ENCODE measurements at regions not wholly inside any gene's neighbourhood (a gene's known extent, or its start where the extent isn't known, plus 50 kb on each side); places are given as distances from the start of the nearest gene placed in this dataset.
"Not testable (repeated sequence)": the region's sequence is repeated elsewhere in the genome, so short reads cannot be mapped to it uniquely, and the experiment has no call there.

DNA sequence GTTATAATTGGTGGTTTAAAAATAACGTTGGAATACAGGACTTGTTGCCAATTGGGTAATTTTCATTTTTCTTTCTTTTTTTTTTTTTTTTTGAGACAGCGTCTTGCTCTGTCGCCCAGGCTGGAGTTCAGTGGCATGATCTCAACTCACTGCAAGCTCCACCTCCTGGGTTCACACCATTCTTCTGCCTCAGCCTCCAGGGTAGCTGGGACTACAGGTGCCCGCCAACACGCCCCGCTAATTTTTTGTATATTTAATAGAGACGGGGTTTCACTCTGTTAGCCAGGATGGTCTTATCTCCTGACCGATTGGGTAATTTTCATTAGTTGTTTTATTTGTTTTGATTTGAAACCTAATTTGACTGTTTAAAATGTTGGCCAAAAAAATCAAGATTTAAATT, 93.7 kb downstream of the ZNF486 start:
- not testable (repeated sequence) for DNase-seq (ENCODE audit: extremely low read depth in 1 of 11, low read depth in 9 of 11, low spot score in 4 of 11)

DNA sequence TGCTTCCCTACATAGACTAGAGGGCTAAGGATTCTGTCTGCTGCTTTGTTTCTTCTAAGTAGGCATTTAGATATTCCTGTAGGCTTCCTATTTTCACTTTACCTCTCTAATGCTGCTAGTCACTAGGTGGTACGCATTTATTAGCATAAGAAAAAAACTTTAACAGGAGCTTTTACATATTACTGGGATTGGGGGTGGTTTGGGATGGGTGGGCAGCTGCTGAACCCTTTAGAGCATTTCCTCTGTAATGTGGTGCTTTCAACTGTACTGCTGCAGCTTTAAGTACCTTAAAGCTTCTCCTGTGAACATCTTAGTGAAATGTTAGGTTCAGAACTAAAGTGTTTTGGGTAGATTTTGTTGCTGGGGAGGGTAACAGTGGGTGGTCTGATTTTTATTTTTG, 92.6 kb downstream of the ZNF486 start:
- no peak for DNase-seq (ENCODE audit: extremely low read depth in 1 of 11, low read depth in 9 of 11, low spot score in 4 of 11)

DNA sequence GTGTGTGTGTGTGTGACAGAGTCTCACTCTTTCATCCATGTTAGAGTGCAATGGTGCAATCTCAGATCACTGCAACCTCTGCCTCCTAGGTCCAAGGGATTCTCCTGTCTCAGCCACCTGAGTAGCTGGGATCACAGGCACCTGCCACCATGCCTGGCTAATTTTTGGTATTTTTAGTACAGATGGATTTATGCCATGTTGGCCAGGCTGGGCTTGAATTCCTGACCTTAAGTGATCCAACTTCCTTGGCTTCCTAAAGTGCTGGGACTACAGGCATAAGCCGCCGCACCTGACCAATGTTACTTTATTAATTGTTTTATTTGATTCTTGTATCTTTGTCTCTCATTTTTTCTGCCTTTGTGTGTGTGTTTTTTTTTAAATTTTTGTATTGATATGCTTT, 89.6 kb downstream of the ZNF486 start:
- no peak for DNase-seq (ENCODE audit: extremely low read depth in 1 of 11, low read depth in 9 of 11, low spot score in 4 of 11)

DNA sequence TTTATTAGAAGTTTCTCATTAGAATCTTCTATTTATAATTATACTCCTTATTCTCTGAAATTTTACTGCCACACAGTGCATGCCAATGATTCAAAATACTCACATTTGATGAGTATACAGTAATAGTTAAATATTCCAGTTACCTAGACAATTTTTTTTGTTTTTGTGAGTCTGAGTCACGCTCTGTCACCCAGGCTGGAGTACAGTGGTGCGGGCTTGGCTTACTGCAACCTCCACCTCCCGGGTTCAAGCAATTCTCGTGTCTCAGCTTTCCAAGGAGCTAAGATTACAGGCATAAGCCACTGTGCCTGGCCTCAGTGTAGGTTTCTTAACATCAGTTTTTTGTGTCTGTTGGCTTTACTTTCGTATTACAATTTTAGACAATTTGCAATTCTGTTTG, 87.1 kb downstream of the ZNF486 start:
- no peak for DNase-seq (ENCODE audit: extremely low read depth in 1 of 11, low read depth in 9 of 11, low spot score in 4 of 11)

DNA sequence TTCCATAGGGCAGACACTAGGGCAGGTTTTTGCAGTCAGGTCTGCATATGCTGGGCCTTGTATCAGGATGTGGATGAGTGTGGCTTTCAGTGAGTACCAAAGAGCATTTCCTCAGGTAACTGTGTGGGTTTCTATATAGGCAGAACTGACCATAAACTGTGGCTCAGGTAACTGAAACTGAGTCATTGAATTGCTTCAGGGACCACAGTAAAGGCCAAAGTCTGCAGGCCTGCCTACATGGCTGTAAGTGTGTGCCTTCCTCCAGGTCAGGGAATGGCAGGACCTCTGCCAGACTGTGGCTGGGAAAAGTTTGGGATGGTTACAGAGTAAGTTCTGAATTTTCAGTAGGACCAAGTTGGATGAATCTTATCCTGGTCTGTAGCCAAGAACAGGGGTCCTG, 85.6 kb downstream of the ZNF486 start:
- DNase-seq (ENCODE audit: extremely low read depth in 1 of 11, low read depth in 9 of 11, low spot score in 4 of 11) = no peak

DNA sequence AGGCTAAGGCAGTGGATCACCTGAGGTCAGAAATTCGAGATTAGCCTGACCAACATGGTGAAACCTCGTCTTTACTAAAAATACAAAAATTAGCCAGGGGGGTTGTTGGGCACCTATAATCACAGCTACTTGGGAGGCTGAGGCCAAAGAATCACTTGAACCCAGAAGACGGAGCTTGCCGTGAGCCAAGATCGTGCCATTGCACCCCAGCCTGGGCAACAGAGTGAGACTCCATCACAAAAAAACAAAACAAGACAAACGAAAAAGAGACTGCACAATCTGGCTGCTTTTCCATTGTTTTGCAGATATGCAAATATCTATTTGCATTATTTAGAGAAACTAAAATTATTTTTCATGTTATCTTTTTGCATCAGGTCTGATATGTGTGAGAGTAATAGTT, 83.6 kb downstream of the ZNF486 start:
- DNase-seq (ENCODE audit: extremely low read depth in 1 of 11, low read depth in 9 of 11, low spot score in 4 of 11) = no peak

DNA sequence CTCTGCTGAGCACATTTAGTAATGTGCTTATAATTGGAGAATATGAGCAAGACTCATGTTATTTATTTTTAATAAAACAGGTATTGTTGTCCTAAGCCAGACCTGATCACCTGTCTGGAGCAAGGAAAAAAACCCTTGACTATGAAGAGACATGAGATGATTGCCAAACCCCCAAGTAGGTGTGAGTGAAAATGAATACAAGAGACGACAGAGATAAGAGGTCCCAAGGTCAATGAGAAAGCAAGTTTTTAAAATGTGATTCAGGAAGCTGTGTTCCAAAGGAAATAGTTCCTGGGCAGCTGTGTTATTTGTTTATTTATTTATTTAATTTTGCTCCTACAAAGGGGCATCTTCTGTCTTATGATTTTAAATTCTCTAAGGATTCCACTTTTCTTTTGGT, 83.1 kb downstream of the ZNF486 start:
- no peak for DNase-seq (ENCODE audit: extremely low read depth in 1 of 11, low read depth in 9 of 11, low spot score in 4 of 11)

All from renal cortex interstitium (tissue), 11 donors.